Stomach (tissue), 4 donors: ENCODE measurements at regions not wholly inside any gene's neighbourhood (a gene's known extent, or its start where the extent isn't known, plus 50 kb on each side); places are given as distances from the start of the nearest gene placed in this dataset.

ENCODE experiments used
- CTCF ChIP-seq, 7 experiments: fragments of 450-650 bp in 4 of 7; fragments of 200-600 bp in 3 of 7; sonication (generic) in 3 of 7; IDR thresholded peaks; one replicate each; pipeline ENCODE4 v1.5.1; 2016 to 2019; ENCODE audit warnings: antibody characterized with exemption in 7 of 7, control low read depth in 2 of 7, mild to moderate bottlenecking in 1 of 7
- EP300 ChIP-seq: sonication (generic); formaldehyde crosslinking; IDR thresholded peaks from one replicate; pipeline ENCODE4 v1.6.1; 2017; ENCODE audit warnings: antibody characterized with exemption
- POLR2A ChIP-seq, 4 donors: fragments of 450-650 bp; IDR thresholded peaks; one replicate each; pipeline ENCODE4 v1.6.1; 2016; ENCODE audit warnings: antibody characterized with exemption in 4 of 4, control low read depth in 2 of 4, mild to moderate bottlenecking in 1 of 4, moderate library complexity in 1 of 4

GRCh38 chr4:159926871-159927270 lies 824.0 kb downstream of the RAPGEF2 start:
- TF ChIP-seq POLR2A (IDR thresholded peaks at IDR 0.05) (no peak), CTCF (IDR thresholded peaks at IDR 0.05) (no peak), EP300 (no peak)
